ENCODE measurements at regions not wholly inside any gene's neighbourhood (a gene's known extent, or its start where the extent isn't known, plus 50 kb on each side); places are given as distances from the start of the nearest gene placed in this dataset.

- no peak for DNase-seq (ENCODE audit: low read depth in 2 of 2)
Observed at GRCh38 chr5:39902626-39903025, 477.8 kb upstream of the DAB2 start.

GRCh38 chr5:39898731-39899130, 474.0 kb upstream of the DAB2 start:
- no peak for DNase-seq (ENCODE audit: low read depth in 2 of 2)

- no peak for DNase-seq (ENCODE audit: low read depth in 2 of 2)
Observed at GRCh38 chr5:39896706-39897105, 471.9 kb upstream of the DAB2 start.

GRCh38 chr5:39896104-39896503, 471.3 kb upstream of the DAB2 start:
- DNase-seq (ENCODE audit: low read depth in 2 of 2) = no peak

- DNase-seq (ENCODE audit: low read depth in 2 of 2) = no peak
Observed at GRCh38 chr5:39892708-39893107, 467.9 kb upstream of the DAB2 start.

DNA sequence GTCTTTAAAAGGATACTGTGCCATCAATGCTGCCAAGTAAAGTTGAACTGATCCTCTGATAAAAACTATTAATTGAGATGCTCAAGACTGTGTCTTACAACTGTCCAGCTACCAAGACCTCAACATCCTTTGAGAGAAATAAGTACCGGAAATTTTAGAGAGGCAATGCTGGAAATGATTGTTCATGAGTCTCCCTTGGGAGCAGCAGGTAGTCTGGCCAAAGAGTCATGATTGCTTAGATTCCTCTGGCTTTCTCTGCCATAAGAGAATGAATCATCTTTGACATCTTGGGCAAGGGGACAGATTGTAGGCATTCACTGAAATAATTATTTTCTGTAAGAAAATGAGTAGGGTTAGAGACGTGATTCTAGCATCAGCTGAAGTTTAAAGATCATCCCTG, 466.6 kb upstream of the DAB2 start:
- DNase-seq (ENCODE audit: low read depth in 2 of 2) = no peak

DNA sequence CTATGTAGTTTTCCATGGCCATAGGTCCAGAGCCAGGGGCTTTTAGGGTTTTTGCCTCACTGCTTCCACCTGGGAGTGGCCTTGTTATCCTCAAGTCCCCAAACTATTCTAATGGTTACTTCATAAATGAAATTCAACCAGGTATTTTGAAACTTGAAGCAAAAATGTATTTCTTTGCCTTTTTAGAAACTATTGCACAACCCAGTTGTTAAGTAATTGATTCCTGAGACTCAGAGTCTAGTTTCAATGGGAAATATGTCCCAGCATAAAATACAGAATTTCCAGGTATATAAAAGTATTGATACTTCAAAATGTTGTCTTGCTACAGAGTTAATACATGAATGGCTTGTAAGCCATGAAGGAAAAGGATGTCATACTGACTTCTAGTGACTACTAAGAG, 456.2 kb upstream of the DAB2 start:
- no peak for DNase-seq (ENCODE audit: low read depth in 2 of 2)

DNA sequence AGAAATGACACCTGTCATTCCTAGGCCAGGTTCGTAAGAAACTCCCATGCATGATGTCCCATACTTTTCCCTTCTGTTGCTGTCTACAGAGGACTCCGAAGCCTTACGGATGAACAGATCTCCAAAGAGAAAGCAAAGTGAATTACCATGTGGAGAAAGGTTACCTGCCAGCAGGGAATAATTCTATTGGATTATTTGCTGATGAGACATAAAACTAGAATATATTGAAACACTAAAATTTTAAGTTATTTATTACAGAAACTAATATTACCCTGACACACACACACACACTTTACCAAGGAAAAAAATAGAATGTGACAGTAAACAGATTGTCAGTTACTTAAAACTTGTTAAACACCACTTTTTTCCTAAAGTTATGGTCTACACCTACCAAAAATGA, 452.7 kb upstream of the DAB2 start:
- DNase-seq (ENCODE audit: low read depth in 2 of 2) = no peak

DNA sequence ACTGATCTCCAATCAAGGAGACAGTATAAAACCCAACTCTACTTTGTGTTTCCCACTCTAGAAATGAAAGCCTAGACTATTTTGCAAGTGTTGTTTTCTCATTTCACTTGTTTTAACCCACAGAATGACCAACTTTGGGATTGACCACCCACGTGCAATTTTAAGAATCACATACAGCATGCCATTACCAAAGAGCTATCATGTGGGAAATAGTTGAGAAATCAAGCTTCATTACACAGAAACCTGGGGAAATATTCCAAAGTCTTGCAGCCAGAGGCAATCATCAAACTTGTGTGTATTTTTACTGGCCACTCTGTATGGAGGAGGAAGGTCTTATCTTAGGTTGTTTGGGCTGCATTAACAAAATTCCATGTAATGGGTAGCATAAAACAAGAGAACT, 451.4 kb upstream of the DAB2 start:
- no peak for DNase-seq (ENCODE audit: low read depth in 2 of 2)

DNA sequence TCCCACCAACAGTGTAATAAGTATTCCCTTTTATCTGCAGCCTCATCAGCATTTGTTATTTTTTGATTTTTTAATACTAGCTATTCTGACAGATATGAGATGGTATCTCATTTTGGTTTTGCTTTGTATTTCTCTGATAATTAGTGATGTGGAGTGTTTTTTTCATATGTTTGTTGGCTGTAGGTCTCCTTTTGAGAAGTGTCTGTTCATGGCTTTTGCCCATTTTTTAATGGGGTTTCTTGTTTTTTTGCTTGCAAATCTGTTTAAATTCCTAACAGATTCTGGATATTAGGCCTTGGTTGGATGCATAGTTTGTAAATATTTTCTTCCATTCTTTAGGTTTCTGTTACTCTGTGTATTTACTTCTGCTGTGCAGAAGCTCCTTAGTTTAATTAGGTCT, 445.4 kb upstream of the DAB2 start:
- DNase-seq (ENCODE audit: low read depth in 2 of 2) = no peak

DNA sequence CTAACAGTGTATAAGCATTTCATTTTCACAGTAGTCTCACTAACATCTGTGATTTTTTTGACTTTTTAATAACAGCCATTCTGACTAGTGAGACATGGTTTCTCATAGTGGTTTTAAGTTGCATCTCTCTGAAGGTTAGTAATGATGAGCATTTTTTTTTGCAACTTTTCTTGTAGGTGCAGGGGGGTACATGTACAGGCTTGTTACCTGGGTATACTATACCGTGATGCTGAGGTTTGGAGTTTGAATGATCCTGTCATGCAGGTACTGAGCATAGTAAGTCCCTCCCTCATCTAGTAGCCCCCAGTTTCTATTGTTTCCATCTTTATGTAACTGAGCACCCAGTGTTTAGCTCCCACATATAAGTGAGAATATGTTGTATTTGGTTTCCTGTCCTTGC, 444.6 kb upstream of the DAB2 start:
- no peak for DNase-seq (ENCODE audit: low read depth in 2 of 2)

- DNase-seq (ENCODE audit: low read depth in 2 of 2) = no peak
Observed at GRCh38 chr5:39867923-39868322, 443.1 kb upstream of the DAB2 start.

GRCh38 chr5:39863926-39864552, 439.3 kb upstream of the DAB2 start:
- DNase-seq (ENCODE audit: low read depth in 2 of 2) = no peak

DNA sequence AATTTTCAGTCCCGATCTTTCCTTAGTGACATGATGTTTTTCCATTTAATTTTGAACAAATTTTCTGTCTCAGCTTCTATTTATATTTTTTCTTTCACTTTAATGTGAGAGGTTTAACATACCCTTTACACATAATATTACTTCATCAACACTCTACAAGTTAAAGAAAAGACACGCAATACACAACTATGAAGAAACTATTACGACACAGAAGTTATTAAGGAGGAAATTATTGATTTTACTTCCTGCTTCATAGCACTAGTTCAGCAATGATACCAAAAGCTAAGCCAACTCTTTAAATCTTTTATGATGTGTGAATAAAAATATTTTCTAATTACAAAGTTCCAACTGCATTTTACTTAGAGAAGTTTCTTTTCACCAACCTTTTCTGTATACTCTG, 432.3 kb upstream of the DAB2 start:
- no peak for DNase-seq (ENCODE audit: low read depth in 2 of 2)

- DNase-seq (ENCODE audit: low read depth in 2 of 2) = no peak
Observed at GRCh38 chr5:39854771-39855410, 430.1 kb upstream of the DAB2 start.

GRCh38 chr5:39850291-39850690, 425.5 kb upstream of the DAB2 start:
- DNase-seq (ENCODE audit: low read depth in 2 of 2) = no peak

- no peak for DNase-seq (ENCODE audit: low read depth in 2 of 2)
Observed at GRCh38 chr5:39846144-39846543, 421.4 kb upstream of the DAB2 start.

DNA sequence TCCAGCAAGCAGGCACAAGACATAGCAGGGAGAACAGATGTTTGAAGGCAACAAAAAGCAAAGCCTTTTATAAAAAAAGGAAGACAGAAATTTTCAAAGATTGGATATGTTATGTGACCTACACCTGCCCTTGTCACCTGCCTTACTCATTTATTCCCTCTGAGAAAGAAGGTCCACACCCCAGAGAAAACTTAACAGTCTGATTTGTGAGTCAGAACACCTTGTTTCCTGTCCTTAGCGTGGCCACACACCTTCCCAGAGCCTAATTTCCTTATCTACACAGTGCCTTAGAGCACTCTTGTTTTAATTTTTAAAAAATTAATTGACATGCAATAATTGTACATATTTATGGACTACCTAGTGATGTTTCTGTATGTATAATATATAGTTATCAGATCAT, 419.0 kb upstream of the DAB2 start:
- DNase-seq (ENCODE audit: low read depth in 2 of 2) = no peak

DNA sequence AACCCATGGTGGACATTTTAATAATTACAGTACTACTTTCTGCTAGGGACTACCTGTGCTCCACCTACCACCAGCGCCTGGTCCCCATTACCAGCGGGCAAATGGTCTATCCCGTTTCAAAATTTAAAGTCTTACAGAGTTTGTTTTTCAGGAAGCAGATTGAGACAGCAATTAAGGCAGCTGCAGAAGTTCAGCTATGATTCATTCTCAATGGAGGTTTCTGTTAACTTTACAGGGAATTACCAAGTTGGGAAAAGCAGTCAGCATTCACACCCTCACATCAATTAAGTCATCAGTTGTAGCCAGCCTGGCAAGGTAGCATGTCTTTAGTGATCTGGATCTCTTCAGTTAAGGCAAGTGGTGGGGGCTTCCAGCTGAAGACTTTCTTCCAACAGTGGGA, 410.6 kb upstream of the DAB2 start:
- DNase-seq (ENCODE audit: low read depth in 2 of 2) = no peak

- DNase-seq (ENCODE audit: low read depth in 2 of 2) = no peak
Observed at GRCh38 chr5:39829441-39829840, 404.7 kb upstream of the DAB2 start.

DNA sequence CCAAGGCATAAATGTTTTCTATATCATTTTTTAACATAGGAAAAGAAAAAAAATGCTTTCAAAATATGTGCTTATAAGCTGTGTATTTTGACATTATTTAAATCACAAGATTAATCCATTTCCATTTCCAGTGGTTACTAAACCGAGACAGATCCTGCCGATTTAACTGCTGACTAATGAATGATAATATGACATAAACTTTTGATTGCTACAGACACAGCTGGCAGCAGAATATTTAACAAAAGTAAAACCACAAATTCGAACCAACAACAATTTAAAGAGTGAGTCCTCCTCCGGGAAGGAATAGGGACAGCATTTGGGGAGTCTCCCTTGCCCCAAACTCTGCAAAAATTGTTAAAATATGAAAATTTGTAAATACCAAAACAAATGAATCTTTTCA, 401.3 kb upstream of the DAB2 start:
- DNase-seq (ENCODE audit: low read depth in 2 of 2) = no peak

DNA sequence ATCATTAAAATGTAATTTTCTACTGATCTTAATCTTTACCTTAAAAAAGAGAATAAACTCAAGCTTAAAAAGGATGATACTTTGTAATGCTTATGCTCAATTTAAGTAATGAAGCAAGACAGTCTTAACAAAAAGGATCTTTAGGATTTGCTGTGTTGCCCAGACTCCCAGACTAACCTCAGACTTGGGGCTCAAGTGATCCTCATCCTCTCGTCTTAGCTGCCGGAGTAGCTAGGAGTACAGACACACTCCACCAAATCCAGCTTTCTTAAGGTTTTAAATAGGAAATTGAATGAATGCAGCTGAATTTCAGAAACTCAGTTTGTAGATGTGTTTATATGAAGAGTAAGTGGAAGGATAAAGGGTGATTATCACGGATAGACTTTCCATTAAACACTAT, 400.5 kb upstream of the DAB2 start:
- DNase-seq (ENCODE audit: low read depth in 2 of 2) = no peak

DNA sequence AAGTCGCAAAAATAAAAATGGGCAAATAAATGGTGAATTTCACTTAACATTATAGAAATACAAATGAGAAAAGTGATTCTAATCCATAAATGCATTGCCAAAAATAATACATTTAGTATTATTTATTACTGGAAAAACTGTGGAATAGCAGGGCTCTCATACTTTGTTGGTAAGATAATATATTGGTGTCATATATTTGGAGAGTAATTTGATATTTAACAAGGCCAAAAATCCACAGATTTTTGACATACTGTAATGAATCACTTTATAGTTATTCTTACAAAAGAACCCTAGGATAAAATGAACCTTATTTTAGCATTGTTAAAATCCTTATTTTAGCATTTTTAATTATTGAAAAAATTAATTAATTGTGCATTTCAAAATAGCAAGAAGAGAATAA, 397.2 kb upstream of the DAB2 start:
- DNase-seq (ENCODE audit: low read depth in 2 of 2) = no peak

DNA sequence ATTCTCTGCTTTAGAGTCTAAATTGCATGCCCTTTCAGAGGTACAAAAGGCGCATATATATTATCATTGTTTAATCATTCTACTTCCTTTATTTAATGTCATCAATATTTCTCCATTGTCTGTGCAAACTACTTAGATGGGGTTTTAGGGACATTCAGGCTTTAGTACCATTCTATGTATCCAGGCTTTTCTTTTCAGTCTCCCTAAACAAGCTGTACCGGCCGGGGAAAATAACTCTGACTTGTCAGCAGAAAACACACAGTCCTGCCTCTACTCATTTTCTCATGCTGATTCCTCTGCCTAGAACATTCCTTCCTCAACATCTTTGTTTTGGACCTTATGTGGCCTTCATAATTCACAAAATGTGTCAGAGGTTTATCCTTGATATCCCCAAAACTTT, 392.1 kb upstream of the DAB2 start:
- no peak for DNase-seq (ENCODE audit: low read depth in 2 of 2)
